Erythroblast (primary cell): ENCODE measurements at regions not wholly inside any gene's neighbourhood (a gene's known extent, or its start where the extent isn't known, plus 50 kb on each side); places are given as distances from the start of the nearest gene placed in this dataset.

Source experiments
- GATA1 ChIP-seq: IDR thresholded peaks from 2 replicates; pipeline ENCODE4 v1.6.1; 2011; ENCODE audit warnings: low read depth, mild to moderate bottlenecking, control low read depth, low read length, moderate library complexity
- POLR2A ChIP-seq: IDR thresholded peaks from 2 replicates; pipeline ENCODE4 v1.6.1; 2011; ENCODE audit warnings: mild to moderate bottlenecking, low read length

DNA sequence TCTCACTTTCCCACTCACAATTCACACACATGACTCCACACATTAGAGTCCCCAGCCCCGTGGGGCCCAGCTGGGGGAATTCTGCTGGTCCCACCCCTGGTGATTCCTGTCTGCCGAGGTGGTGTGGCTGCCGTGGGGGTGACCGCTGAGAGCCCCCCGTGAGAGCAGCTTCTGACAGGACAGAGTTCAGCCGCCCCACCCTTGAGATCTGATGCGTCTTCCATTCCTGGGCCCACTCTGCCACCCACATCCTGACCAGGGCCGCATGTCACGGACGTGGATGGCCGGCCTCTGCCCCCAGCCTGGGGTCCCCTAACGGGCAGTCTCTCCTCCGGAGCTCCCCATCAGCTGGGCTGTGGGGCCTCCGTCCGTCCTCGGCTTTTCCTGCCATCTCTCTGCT, 240.1 kb upstream of the PITRM1 start:
- TF ChIP-seq POLR2A (no peak), GATA1 (no peak)
